ENCODE measurements at regions not wholly inside any gene's neighbourhood (a gene's known extent, or its start where the extent isn't known, plus 50 kb on each side); places are given as distances from the start of the nearest gene placed in this dataset.

- Histone ChIP-seq H3K79me2 (no peaks in the 10 kb centered on the region), H3K27ac (no peak overlapping the region), H3K36me3 (ENCODE audit: control insufficient read depth, insufficient read depth, low read length) (no peaks in the 10 kb centered on the region), H3K4me2 (ENCODE audit: low read length) (no peak overlapping the region), H2AFZ (no peak overlapping the region), H3K27me3 (ENCODE audit: control insufficient read depth, insufficient read depth, low read length) (no peaks in the 10 kb centered on the region), H3K9me3 (ENCODE audit: control insufficient read depth, low read length) (no peaks in the 10 kb centered on the region), H3K4me3 (ENCODE audit: low read depth, low read length) (no peak overlapping the region), H3K9ac (no peak overlapping the region), H3K4me1 (no peaks in the 10 kb centered on the region)
- TF ChIP-seq CTCF (IDR thresholded peaks at IDR 0.05): no peak
These were observed 106.6 kb upstream of the TMPRSS2 start for GRCh38 chr21:41614511-41614910.

- H2AFZ ChIP-seq: no peak overlapping the region
- no peaks in the 10 kb centered on the region for H3K79me2 ChIP-seq
- no peaks in the 10 kb centered on the region for H3K9me3 ChIP-seq (ENCODE audit: control insufficient read depth, low read length)
- no peak overlapping the region for H3K27ac ChIP-seq
- no peak overlapping the region for H3K9ac ChIP-seq
- H3K36me3 ChIP-seq (ENCODE audit: control insufficient read depth, insufficient read depth, low read length): no peaks in the 10 kb centered on the region
- H3K4me1 ChIP-seq: no peaks in the 10 kb centered on the region
- no peaks in the 10 kb centered on the region for H3K27me3 ChIP-seq (ENCODE audit: control insufficient read depth, insufficient read depth, low read length)
- no peak overlapping the region for H3K4me2 ChIP-seq (ENCODE audit: low read length)
- no peak for TF ChIP-seq CTCF (IDR thresholded peaks at IDR 0.05)
- no peak overlapping the region for H3K4me3 ChIP-seq (ENCODE audit: low read depth, low read length)
These were observed 105.6 kb upstream of the TMPRSS2 start for GRCh38 chr21:41613533-41613909.

DNA sequence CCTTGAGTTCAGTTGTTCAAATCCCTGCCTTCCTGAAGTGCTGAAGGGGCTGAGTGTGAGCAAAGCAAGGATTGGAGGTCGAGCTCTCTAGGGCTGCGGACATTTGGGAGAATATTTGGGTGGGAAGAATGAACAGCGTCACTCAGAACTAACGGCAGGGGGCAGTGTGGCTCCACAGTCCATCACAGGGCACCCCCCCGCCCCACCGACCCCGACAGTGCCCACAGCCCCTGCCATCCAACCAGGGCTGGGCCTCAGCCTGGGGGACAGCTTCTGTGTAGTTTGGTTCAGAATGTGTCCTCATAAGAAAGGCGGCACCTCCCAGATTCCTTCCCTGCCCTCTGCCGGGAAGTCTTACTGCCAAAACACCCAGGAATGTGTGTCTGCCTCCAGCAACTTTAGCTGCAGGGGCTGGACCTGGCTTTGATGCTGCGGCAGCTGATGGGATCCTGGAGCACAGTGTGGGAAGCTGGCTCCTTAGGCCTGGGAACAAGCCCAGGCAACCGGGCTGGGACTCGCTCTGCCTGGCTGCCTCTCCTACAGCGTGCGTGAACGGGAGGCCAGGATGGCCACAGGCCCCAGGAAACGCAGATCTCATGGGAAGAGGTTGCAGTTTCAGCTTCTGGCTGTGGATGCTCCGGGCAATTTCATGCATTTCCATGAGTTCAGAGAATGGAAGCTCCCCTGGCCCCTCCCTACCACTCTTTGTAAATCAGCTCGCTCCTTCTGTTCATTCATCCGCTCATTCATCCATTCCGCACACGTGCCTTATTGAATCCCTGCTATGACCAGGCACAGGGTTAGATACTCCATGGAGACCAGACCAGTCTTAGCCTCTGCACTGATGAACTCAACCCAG, 104.9 kb upstream of the TMPRSS2 start:
- Histone ChIP-seq H3K79me2 (no peaks in the 10 kb centered on the region), H3K9ac (no peak overlapping the region), H3K4me3 (ENCODE audit: low read depth, low read length) (no peak overlapping the region), H3K36me3 (ENCODE audit: control insufficient read depth, insufficient read depth, low read length) (no peaks in the 10 kb centered on the region), H2AFZ (no peak overlapping the region), H3K4me1 (no peaks in the 10 kb centered on the region), H3K9me3 (ENCODE audit: control insufficient read depth, low read length) (no peaks in the 10 kb centered on the region), H3K4me2 (ENCODE audit: low read length) (no peak overlapping the region), H3K27me3 (ENCODE audit: control insufficient read depth, insufficient read depth, low read length) (no peaks in the 10 kb centered on the region), H3K27ac (no peak overlapping the region)
- TF ChIP-seq CTCF (IDR thresholded peaks at IDR 0.05): peak; percentile 33

DNA sequence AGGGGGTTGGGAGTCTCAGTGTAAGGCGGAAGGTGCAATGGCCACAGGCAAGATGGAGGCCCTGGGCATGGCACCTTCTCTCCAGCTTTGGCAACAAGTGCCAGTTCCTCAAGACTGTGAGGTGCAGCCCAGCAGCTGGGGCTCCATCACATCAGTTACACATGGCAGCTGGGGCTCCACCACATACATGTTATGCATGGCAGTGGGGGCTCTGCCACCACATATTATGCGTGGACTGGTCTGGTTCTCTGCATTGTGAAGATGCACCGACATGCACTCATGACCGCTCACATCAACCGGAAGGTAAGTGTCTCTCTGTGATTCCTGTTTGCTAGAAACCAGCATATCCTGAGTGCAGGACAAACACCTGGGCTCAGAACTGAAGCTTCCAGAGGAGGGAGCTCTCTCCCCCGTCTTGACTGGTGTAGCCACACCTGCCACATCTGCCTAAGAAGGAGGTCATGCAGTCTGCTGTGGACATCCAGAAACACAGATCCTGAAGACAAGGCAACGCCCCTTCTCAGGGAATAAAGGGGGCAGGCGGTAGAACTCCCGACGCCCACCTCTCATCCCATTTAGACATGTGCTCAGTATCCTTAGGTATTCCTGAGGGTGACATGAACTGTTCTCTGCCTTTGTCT, 104.1 kb upstream of the TMPRSS2 start:
- H3K4me2 ChIP-seq (ENCODE audit: low read length): no peak overlapping the region
- no peak overlapping the region for H2AFZ ChIP-seq
- H3K27ac ChIP-seq: no peak overlapping the region
- no peaks in the 10 kb centered on the region for H3K9me3 ChIP-seq (ENCODE audit: control insufficient read depth, low read length)
- H3K36me3 ChIP-seq (ENCODE audit: control insufficient read depth, insufficient read depth, low read length): no peaks in the 10 kb centered on the region
- H3K27me3 ChIP-seq (ENCODE audit: control insufficient read depth, insufficient read depth, low read length): no peaks in the 10 kb centered on the region
- H3K4me1 ChIP-seq: no peaks in the 10 kb centered on the region
- H3K4me3 ChIP-seq (ENCODE audit: low read depth, low read length): no peak overlapping the region
- TF ChIP-seq CTCF (IDR thresholded peaks at IDR 0.05): no peak
- no peak overlapping the region for H3K9ac ChIP-seq
- H3K79me2 ChIP-seq: no peaks in the 10 kb centered on the region

Measured in parathyroid adenoma (tissue), 2 donors.